Mesothelial cell of epicardium (in vitro differentiated cells): ENCODE measurements at regions not wholly inside any gene's neighbourhood (a gene's known extent, or its start where the extent isn't known, plus 50 kb on each side); places are given as distances from the start of the nearest gene placed in this dataset.

Source experiments
- DNase-seq, 2 experiments: peaks; one replicate each; pipeline ENCODE4 v3.0.0; 2021; ENCODE audit warnings: low spot score in 2 of 2; ENCODE audit not compliant: unreplicated experiment in 2 of 2
- H3K27ac Mint-ChIP-seq: 2 replicates; pipeline ENCODE4 v1.8.0; 2021; ENCODE audit warnings: mixed read lengths
- H3K27me3 Mint-ChIP-seq: 2 replicates; pipeline ENCODE4 v1.8.0; 2021; ENCODE audit warnings: low read depth, mixed read lengths
- H3K36me3 Mint-ChIP-seq: 2 replicates; pipeline ENCODE4 v1.8.0; 2021; ENCODE audit warnings: mixed read lengths
- H3K4me1 Mint-ChIP-seq: 2 replicates; pipeline ENCODE4 v1.8.0; 2021; ENCODE audit warnings: mixed read lengths
- H3K4me3 Mint-ChIP-seq: 2 replicates; pipeline ENCODE4 v1.8.0; 2021; ENCODE audit warnings: mild to moderate bottlenecking, moderate library complexity, mixed read lengths
- H3K9me3 Mint-ChIP-seq: 2 replicates; pipeline ENCODE4 v1.8.0; 2021; ENCODE audit warnings: mixed read lengths
- TF ChIP-seq, protein P1 (sequence below): fragments of 200-600 bp; sonication (generic); IDR thresholded peaks from one replicate; pipeline ENCODE4 v1.5.0; 2021; ENCODE audit warnings: antibody characterized with exemption; ENCODE audit not compliant: unreplicated experiment

DNA sequence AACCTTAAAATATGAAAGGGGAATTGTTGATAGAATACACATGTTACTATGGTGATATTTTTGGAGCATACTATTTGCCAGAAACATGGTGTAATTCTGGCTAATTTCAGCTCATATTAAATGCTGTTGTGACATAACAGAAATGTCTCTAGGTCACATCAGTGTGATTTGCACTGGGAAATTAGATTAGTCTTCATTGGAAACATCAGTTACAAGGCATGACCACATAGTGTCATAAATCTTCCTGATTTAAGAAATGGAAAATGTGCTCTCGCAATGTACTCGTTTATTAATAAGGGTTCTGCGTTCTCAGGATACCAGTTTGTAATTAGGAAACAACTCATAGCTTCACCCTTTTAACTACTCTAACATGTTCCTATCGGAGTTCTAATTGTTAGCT lies 72.9 kb upstream of the GYPA start:
- Mint-ChIP-seq H3K9me3 (peaks cover 29% of the 10 kb centered on the region), H3K27me3 (no peaks in the 10 kb centered on the region), H3K27ac (no peak overlapping the region), H3K4me1 (no peaks in the 10 kb centered on the region), H3K36me3 (peaks cover 2% of the 10 kb centered on the region), H3K4me3 (no peak overlapping the region)
- TF ChIP-seq, protein P1, sequence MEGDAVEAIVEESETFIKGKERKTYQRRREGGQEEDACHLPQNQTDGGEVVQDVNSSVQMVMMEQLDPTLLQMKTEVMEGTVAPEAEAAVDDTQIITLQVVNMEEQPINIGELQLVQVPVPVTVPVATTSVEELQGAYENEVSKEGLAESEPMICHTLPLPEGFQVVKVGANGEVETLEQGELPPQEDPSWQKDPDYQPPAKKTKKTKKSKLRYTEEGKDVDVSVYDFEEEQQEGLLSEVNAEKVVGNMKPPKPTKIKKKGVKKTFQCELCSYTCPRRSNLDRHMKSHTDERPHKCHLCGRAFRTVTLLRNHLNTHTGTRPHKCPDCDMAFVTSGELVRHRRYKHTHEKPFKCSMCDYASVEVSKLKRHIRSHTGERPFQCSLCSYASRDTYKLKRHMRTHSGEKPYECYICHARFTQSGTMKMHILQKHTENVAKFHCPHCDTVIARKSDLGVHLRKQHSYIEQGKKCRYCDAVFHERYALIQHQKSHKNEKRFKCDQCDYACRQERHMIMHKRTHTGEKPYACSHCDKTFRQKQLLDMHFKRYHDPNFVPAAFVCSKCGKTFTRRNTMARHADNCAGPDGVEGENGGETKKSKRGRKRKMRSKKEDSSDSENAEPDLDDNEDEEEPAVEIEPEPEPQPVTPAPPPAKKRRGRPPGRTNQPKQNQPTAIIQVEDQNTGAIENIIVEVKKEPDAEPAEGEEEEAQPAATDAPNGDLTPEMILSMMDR: no peak
- DNase-seq: no peak

- Mint-ChIP-seq H3K27me3 (no peaks in the 10 kb centered on the region), H3K4me1 (peaks cover 5% of the 10 kb centered on the region), H3K36me3 (no peaks in the 10 kb centered on the region), H3K9me3 (peaks cover 8% of the 10 kb centered on the region), H3K27ac (no peak overlapping the region), H3K4me3 (no peak overlapping the region)
- TF ChIP-seq, protein P1: no peak
- no peak for DNase-seq
Measured at GRCh38 chr4:144223149-144223548, 82.6 kb upstream of the GYPA start.

DNA sequence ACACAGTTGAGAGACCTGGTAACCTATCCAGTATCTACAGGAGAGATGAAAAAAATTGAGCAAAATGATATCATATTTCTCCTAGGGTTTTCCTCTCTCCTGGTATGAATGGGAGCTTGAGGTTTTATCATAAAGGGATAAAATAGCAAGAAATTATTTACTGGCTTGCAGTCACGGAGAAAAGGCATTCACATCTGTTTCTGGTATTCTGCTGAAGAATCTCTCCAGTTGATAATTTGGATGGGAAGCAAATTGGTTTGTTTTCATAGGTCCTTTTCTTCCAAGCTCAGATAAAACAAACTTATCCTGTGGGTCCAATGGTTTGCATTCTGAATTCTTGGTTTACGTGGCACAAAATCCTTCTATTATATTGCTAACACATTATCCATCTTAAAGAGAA lies 83.1 kb upstream of the GYPA start:
- Mint-ChIP-seq H3K36me3 (no peaks in the 10 kb centered on the region), H3K9me3 (peaks cover 7% of the 10 kb centered on the region), H3K27ac (no peak overlapping the region), H3K4me1 (peaks cover 5% of the 10 kb centered on the region), H3K4me3 (no peak overlapping the region), H3K27me3 (no peaks in the 10 kb centered on the region)
- TF ChIP-seq, protein P1: no peak
- no peak for DNase-seq

DNA sequence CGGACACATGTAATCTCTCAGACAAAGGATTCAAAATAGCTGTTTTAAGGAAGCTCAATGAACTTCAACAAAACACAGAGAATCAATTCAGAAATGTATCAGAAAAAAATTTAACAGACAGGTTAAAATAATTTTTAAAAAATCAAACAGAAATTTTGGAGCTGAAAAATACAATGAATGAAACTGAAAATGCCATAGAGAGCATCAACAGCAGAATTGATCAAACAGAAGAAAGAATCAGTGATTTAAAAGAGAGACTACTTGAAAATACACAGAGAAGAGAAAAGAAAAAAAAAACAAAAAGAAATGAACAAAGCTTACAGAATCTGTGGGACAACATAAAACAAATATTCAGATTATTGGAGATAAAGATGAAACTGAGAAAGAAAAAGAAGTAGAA lies 118.8 kb upstream of the GYPA start:
- Mint-ChIP-seq H3K4me3 (no peak overlapping the region), H3K27me3 (no peaks in the 10 kb centered on the region)
- DNase-seq: no peak

GRCh38 chr4:144267084-144267483 lies 126.6 kb upstream of the GYPA start:
- Mint-ChIP-seq H3K9me3 (peaks cover 31% of the 10 kb centered on the region), H3K36me3 (no peaks in the 10 kb centered on the region), H3K27ac (no peak overlapping the region), H3K4me3 (no peak overlapping the region), H3K4me1 (peaks cover 16% of the 10 kb centered on the region), H3K27me3 (no peaks in the 10 kb centered on the region)
- no peak for DNase-seq
- TF ChIP-seq, protein P1: no peak

More for the DNA sequence above, 118.8 kb upstream of the GYPA start:
- H3K9me3 Mint-ChIP-seq: peaks cover 53% of the 10 kb centered on the region
- TF ChIP-seq, protein P1: no peak
- no peaks in the 10 kb centered on the region for H3K4me1 Mint-ChIP-seq
- no peak overlapping the region for H3K27ac Mint-ChIP-seq
- H3K36me3 Mint-ChIP-seq: peaks cover 3% of the 10 kb centered on the region

DNA sequence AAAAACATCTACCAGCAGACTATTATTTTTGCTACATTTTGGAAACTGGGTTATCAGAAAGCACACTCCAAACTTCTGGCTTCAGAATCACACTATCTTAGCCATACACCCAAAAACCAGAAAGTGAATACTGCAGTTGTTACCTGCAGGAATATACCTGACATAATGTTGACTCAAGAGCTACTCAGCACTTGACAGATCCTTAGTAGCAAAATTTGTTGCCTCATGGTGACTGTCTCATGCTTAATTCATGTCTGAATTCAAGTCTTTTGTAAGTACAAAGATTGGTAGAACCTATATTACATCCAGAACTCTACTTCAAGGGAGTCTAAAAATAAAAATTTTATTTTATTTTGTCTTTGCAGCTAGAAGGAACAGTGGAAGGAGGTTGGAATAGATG lies 140.2 kb upstream of the GYPA start:
- Mint-ChIP-seq H3K4me3 (no peak overlapping the region), H3K27me3 (no peaks in the 10 kb centered on the region), H3K4me1 (peaks cover 7% of the 10 kb centered on the region), H3K27ac (no peak overlapping the region), H3K36me3 (no peaks in the 10 kb centered on the region), H3K9me3 (peaks cover 4% of the 10 kb centered on the region)
- TF ChIP-seq, protein P1: no peak
- DNase-seq: no peak
